Loucy (cell line): ENCODE measurements at regions not wholly inside any gene's neighbourhood (a gene's known extent, or its start where the extent isn't known, plus 50 kb on each side); places are given as distances from the start of the nearest gene placed in this dataset.

Experiments
- H2AFZ ChIP-seq: fragments of 200-600 bp; sonication (generic); 2 replicates; pipeline ENCODE4 v1.6.0; 2016; ENCODE audit warnings: antibody characterized with exemption, mild to moderate bottlenecking, low read length, moderate library complexity
- H3F3A ChIP-seq: fragments of 200-600 bp; 2 replicates; pipeline ENCODE4 v1.6.0; 2016; ENCODE audit warnings: antibody characterized with exemption, low read depth, mild to moderate bottlenecking
- H3K27me3 ChIP-seq: fragments of 200-600 bp; sonication (generic); 2 replicates; pipeline ENCODE4 v1.6.1; 2014; ENCODE audit warnings: low read length, mild to moderate bottlenecking; ENCODE audit not compliant: insufficient read depth, poor library complexity, severe bottlenecking
- H3K36me3 ChIP-seq: fragments of 200-600 bp; sonication (generic); 2 replicates; pipeline ENCODE4 v1.6.1; 2016; ENCODE audit warnings: low read length; ENCODE audit not compliant: insufficient read depth
- H3K4me1 ChIP-seq: fragments of 200-600 bp; sonication (generic); 2 replicates; pipeline ENCODE4 v1.5.1; 2014; ENCODE audit warnings: low read length, mild to moderate bottlenecking; ENCODE audit not compliant: insufficient read depth, poor library complexity, severe bottlenecking
- H3K4me2 ChIP-seq: fragments of 200-600 bp; sonication (generic); 2 replicates; pipeline ENCODE4 v1.6.0; 2014; ENCODE audit warnings: antibody characterized with exemption, low read length, low read depth, mild to moderate bottlenecking; ENCODE audit not compliant: poor library complexity, severe bottlenecking
- H3K4me3 ChIP-seq: fragments of 200-600 bp; sonication (generic); 2 replicates; pipeline ENCODE4 v1.5.1; 2014; ENCODE audit warnings: low read length, mild to moderate bottlenecking, mixed read lengths; ENCODE audit not compliant: poor library complexity, severe bottlenecking
- H3K79me2 ChIP-seq: fragments of 200-600 bp; sonication (generic); 2 replicates; pipeline ENCODE4 v1.6.1; 2014; ENCODE audit warnings: low read length; ENCODE audit not compliant: insufficient read depth
- H3K9ac ChIP-seq: fragments of 200-600 bp; sonication (generic); 2 replicates; pipeline ENCODE4 v1.6.0; 2014; ENCODE audit warnings: mild to moderate bottlenecking, low read depth, low read length, moderate library complexity; ENCODE audit not compliant: poor library complexity, severe bottlenecking
- H3K9me2 ChIP-seq: fragments of 200-600 bp; sonication (generic); replicated peaks from 2 replicates; pipeline ENCODE4 v1.6.1; 2016; ENCODE audit warnings: low read depth, low read length, mixed read lengths
- H3K9me3 ChIP-seq: fragments of 200-600 bp; sonication (generic); 2 replicates; pipeline ENCODE4 v1.6.1; 2014; ENCODE audit warnings: mild to moderate bottlenecking, antibody characterized with exemption, low read length, low read depth; ENCODE audit not compliant: insufficient read depth
- H4K20me1 ChIP-seq: fragments of 200-600 bp; sonication (generic); 2 replicates; pipeline ENCODE4 v1.6.0; 2014; ENCODE audit warnings: antibody characterized with exemption, low read length, mild to moderate bottlenecking; ENCODE audit not compliant: insufficient read depth, poor library complexity, severe bottlenecking
- CTCF ChIP-seq: fragments of 200-600 bp; sonication (generic); conservative IDR thresholded peaks from 2 replicates; pipeline ENCODE4 v1.5.1; 2014; ENCODE audit warnings: mild to moderate bottlenecking, antibody characterized with exemption, low read length
- EZH2phosphoT487 ChIP-seq: fragments of 200-600 bp; IDR thresholded peaks from 2 replicates; pipeline ENCODE4 v1.6.1; 2018; ENCODE audit warnings: antibody characterized with exemption, mild to moderate bottlenecking, moderate library complexity, borderline replicate concordance

- Histone ChIP-seq H3K9me3 (no peaks in the 10 kb centered on the region), H3K27me3 (no peaks in the 10 kb centered on the region), H3K79me2 (no peaks in the 10 kb centered on the region), H3K9me2 (no peaks in the 10 kb centered on the region), H4K20me1 (no peaks in the 10 kb centered on the region), H3K4me3 (no peak overlapping the region), H3K4me1 (no peaks in the 10 kb centered on the region), H3K9ac (no peak overlapping the region), H3F3A (no peaks in the 10 kb centered on the region), H2AFZ (no peak overlapping the region), H3K4me2 (no peak overlapping the region), H3K36me3 (no peaks in the 10 kb centered on the region)
- no peak for TF ChIP-seq CTCF
- no peak for TF ChIP-seq EZH2phosphoT487
Measured at GRCh38 chr2:157206916-157207315, 50.6 kb upstream of the GALNT5 start.
